HG03469 (cell line): ENCODE measurements at regions not wholly inside any gene's neighbourhood (a gene's known extent, or its start where the extent isn't known, plus 50 kb on each side); places are given as distances from the start of the nearest gene placed in this dataset.
"Not testable (repeated sequence)": the region's sequence is repeated elsewhere in the genome, so short reads cannot be mapped to it uniquely, and the experiment has no call there.

ENCODE experiments used
- ATAC-seq: cut with Tn5 transposase; IDR thresholded peaks from one replicate; pipeline ENCODE4 v1.9.1; 2021; ENCODE audit warnings: mild to moderate bottlenecking, moderate library complexity, moderate number of reproducible peaks; ENCODE audit not compliant: unreplicated experiment

DNA sequence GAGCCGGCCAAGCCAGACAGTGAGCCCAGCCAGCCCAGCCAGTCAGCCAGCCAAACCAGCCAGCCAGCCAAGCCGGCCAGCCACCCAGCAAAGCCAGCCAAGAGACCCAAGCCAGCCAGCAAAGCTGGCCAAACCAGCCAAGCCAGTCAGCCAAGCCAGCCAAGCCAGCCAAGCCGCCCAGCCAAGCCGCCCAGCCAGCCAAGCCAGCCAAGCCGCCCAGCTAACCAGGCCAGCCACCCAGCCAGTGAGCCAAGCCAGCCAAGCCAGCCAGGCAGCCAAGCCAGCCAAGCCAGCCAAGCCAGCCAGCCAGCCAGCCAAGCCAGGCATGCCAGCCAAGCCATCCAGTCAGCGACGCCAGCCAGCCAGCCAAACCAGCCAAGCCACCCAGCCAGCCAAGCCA is 1596.9 kb downstream of the RPIA start:
- ATAC-seq: not testable (repeated sequence)

GRCh38 chr2:90289291-90289980 is 1598.0 kb downstream of the RPIA start:
- not testable (repeated sequence) for ATAC-seq

DNA sequence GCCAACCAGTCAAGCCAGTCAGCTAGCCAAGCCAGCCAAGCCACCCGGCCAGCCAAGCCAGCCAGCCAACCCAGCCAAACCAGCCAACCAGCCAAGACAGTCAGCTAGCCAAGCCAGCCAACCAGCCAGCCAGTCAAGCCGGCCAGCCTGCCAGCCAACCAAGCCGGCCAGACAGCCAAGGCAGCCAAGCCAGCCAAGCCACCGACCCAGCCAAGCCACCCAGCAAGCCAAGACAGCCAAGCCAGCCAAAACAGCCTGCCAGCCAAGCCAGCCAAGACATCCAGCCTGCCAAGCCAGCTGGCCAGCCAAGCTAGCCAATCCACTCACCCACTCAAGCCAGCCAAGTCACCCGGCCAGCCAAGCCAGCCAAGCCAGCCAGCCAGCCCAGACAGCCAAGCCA is 1599.2 kb downstream of the RPIA start:
- ATAC-seq: not testable (repeated sequence)

GRCh38 chr2:90291168-90291883 is 1599.9 kb downstream of the RPIA start:
- ATAC-seq: not testable (repeated sequence)

- not testable (repeated sequence) for ATAC-seq
These were observed 1600.5 kb downstream of the RPIA start for GRCh38 chr2:90291934-90292333.

GRCh38 chr2:90292451-90292850 is 1601.0 kb downstream of the RPIA start:
- ATAC-seq: not testable (repeated sequence)

DNA sequence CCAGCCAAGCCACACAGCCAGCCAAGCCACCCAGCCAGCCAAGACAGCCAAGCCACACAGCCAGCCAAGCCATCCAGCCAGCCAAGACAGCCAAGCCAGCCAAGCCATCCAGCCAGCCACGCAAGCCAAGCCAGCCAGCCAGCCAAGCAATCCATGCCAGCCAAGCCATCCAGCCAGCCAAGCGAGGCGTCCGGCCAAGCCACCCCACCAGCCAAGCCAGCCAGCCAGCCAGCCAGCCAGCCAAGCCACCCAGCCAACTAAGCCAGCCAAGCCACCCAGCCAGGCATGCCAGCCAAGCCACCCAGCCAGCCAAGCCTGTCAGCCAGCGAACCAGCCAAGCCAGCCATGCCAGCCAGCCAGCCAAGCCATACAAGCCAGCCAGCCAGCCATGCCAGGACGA is 1601.8 kb downstream of the RPIA start:
- ATAC-seq: not testable (repeated sequence)

- ATAC-seq: not testable (repeated sequence)
These were observed 1602.3 kb downstream of the RPIA start for GRCh38 chr2:90293806-90294205.

- ATAC-seq: not testable (repeated sequence)
These were observed 1603.7 kb downstream of the RPIA start for GRCh38 chr2:90295036-90295750.

- ATAC-seq: not testable (repeated sequence)
These were observed 1605.0 kb downstream of the RPIA start for GRCh38 chr2:90296484-90296777.

- ATAC-seq: not testable (repeated sequence)
These were observed 1606.2 kb downstream of the RPIA start for GRCh38 chr2:90297701-90298100.

- ATAC-seq: not testable (repeated sequence)
These were observed 1606.8 kb downstream of the RPIA start for GRCh38 chr2:90298126-90298755.

GRCh38 chr2:90298983-90299382 is 1607.5 kb downstream of the RPIA start:
- ATAC-seq: not testable (repeated sequence)

GRCh38 chr2:90322982-90323381 is 1631.5 kb downstream of the RPIA start:
- ATAC-seq: not testable (repeated sequence)

- ATAC-seq: not testable (repeated sequence)
These were observed 1632.4 kb downstream of the RPIA start for GRCh38 chr2:90323612-90324558.

DNA sequence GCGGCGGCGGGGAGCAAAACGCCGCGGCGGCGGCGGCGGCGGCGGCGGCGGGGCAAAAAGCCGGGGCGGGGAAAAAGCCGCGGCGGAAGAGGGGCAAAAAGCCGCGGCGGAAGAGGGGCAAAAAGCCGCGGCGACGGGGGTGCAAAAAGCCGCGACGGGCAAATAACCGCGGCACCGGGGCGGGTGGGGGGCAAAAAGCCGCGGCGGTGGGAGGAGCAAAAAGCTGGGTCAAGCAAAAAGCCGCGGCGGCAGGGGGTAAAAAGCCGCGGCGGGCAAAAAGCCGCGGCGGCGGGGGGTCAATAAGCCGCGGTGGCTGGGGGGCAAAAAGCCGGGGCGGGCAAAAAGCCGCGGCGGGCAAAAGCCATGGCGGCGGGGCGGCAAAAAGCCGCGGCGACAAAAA is 1633.2 kb downstream of the RPIA start:
- not testable (repeated sequence) for ATAC-seq

- not testable (repeated sequence) for ATAC-seq
These were observed 1634.4 kb downstream of the RPIA start for GRCh38 chr2:90325796-90326353.

GRCh38 chr2:90355546-90355945 is 1664.1 kb downstream of the RPIA start:
- ATAC-seq: not testable (repeated sequence)

- ATAC-seq: not testable (repeated sequence)
These were observed 1667.9 kb downstream of the RPIA start for GRCh38 chr2:90359344-90359743.
